CD4-positive, alpha-beta T cell treated with Interleukin-21 for 1 hour (primary cell): ENCODE measurements at regions not wholly inside any gene's neighbourhood (a gene's known extent, or its start where the extent isn't known, plus 50 kb on each side); places are given as distances from the start of the nearest gene placed in this dataset.

ENCODE experiments used
- DNase-seq: peaks from one replicate; pipeline ENCODE4 v3.0.0-alpha.2; 2020

GRCh38 chr2:200054681-200055468 is 99.5 kb downstream of the MAIP1 start:
- DNase-seq, result no peak

GRCh38 chr2:200056105-200056504 is 100.7 kb downstream of the MAIP1 start:
- no peak for DNase-seq

GRCh38 chr2:200063155-200063554 is 107.8 kb downstream of the MAIP1 start:
- DNase-seq, result no peak

DNA sequence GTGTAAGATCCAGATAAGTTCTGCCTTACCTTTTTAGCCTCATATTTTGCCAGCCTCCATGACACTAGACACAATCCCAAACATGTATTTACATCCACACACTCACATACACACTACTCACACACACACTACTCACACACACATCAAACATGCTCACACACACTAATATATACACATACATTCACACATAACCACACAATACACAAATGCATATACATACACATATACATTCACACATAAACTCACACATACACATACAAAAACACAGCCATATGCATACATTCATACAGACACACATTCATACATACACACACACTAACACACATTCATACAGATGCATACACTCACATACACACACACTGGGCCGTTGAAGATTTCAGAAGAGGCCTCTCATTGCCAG is 109.5 kb downstream of the MAIP1 start:
- DNase-seq, result no peak

DNA sequence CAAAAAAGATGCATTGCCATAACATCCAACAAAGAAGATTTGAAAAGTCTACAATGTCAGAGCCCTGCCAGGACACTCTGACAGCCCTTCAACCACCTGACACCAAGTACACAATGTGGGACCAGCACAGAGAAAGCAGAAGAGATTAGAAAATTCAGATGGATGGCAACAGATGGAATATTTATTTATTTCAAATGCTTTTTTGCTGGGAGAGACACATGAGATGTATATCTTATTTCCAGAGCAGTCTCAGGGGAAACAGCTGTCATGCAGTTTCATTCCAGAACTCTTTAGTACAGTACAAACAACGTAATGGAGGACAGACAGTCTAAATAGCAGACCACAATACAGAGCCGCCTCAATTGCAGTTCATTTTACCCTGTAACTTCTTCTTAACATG is 110.1 kb downstream of the MAIP1 start:
- DNase-seq, result no peak

GRCh38 chr2:200066417-200066816 is 111.0 kb downstream of the MAIP1 start:
- DNase-seq, result no peak

DNA sequence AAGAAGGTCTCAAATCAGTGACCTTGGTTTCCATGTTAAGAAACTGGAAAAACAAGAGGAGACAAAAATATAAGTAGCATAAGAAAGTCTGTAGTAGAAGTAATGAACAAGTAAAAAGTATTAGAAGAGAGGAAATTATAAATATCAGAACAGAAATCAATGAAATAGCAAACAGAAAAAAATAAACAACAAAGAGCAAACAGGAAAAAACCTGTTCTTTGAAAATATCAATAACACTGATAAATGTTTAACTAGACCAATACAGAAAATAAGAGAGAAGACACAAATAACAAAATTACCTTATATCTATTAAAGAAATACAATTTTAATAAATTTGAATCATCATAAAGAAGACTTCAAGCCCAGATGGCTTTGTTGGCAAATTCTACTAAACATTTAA is 113.3 kb downstream of the MAIP1 start:
- no peak for DNase-seq

- DNase-seq, result no peak
Measured at GRCh38 chr2:200077210-200077650, 121.8 kb downstream of the MAIP1 start.

DNA sequence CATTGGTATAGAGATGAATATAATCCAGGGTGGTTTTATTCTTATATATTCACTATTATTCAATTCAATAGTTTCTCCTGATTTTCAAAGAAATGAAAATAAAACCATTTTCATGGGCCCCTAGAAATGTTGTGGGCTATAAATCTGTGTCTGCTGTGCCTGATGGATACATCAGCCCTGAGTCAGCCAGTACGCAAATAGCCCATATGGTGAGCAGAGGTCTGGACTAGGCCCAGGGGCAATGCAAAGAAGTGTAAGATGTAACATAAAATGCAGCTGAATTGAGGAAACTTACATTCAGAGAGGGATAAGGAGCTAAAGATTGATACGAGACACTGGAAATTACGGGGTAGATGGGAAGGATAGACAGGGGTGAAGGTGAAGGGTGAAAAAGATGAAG is 122.5 kb downstream of the MAIP1 start:
- no peak for DNase-seq

DNA sequence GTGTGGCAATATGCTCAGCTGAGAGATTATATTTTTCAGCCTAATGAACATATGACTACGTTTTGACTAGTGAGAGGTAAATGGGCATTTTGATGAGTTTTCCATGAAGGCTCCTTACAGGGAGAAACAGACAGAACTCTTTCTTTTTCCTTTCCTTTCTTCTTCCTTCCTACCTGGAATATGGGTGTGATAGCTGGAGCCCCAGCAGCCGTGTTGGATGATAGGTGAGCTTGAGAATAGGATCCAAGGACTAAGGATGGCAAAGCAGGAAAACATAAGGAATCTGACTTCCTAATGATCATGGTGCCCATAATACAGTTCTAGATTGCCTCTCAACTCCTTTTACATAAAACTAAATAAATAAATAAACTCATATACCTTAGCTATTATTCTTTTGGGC is 124.0 kb downstream of the MAIP1 start:
- DNase-seq, result no peak

DNA sequence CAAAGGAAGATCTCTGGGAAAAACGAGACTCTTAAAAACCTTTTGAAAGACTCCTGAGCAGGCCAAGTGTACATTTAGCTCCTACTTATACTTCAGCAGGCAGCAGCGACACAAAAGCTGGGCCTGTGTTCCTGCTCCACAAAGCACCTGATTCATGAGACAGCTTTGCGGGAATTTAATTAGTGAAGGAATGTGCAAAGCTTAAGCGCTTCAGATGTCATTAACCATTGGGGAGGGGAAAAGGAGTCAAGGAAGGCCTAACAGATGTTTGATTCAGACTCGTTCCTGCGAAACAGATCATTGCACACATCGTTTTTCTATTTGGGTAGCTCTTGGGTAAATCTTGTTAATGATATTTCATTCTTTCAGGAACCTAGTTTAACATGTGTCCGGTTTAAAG is 125.9 kb downstream of the MAIP1 start:
- DNase-seq, result no peak

GRCh38 chr2:200081811-200082210 is 126.4 kb downstream of the MAIP1 start:
- DNase-seq, result no peak

DNA sequence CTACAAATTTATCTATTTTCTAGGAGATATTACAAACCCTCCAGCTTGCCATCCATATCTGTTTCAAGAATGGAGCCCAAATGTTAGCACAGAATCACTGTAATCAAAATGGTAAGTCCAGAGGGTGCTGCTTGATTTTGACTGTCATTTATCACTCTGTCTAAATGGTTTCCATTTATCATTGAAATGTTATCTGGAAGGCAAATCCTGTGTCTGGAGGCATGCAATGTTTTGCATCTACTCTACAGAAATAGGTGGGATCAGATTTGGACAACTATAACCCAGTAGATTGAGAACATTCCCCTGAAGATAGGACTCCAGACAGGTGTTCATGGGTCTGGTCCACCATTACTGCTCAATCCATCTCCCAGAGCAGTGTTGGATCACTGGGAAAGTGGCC is 128.7 kb downstream of the MAIP1 start:
- DNase-seq, result no peak

DNA sequence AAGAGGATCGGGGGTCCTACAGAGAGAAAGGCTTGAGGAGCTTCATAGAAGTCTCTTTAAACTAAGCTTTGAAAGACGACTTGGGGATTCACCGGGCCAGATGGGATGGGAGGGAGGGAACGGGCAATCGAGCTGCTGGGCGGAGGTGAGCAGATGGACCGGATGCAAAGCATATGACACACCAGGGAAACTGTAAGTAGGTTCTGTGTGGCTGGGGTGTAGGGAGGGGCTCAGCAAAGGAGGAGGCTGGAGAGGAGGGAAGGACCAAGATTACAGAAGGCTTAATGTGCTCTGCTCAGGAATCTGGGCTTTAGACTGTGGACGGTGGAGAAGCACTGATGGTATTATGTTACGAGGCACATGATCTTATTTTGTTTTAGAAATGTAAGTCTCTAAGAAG is 131.5 kb downstream of the MAIP1 start:
- DNase-seq, result no peak

DNA sequence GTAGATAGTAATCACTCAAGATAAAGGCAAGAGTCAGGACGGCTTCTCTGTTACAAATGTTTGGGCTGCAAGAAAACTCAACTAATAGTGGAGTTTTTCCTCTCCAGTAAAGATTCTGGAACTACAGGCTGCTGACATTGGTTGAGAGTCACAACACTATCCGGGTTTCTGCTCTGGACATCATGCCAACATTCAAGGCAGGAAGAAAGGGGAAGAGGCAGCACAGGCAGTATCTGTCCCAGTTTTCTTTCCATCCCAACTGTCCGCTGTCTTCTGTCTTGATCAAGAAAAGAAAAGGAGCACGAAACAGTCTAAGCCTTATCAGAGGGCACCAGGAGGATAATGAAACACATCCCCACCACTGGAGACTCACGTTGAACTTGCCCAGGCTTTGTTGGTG is 132.1 kb downstream of the MAIP1 start:
- no peak for DNase-seq

- no peak for DNase-seq
Measured at GRCh38 chr2:200089040-200089755, 133.8 kb downstream of the MAIP1 start.

GRCh38 chr2:200089756-200090109 is 134.4 kb downstream of the MAIP1 start:
- DNase-seq, result no peak

DNA sequence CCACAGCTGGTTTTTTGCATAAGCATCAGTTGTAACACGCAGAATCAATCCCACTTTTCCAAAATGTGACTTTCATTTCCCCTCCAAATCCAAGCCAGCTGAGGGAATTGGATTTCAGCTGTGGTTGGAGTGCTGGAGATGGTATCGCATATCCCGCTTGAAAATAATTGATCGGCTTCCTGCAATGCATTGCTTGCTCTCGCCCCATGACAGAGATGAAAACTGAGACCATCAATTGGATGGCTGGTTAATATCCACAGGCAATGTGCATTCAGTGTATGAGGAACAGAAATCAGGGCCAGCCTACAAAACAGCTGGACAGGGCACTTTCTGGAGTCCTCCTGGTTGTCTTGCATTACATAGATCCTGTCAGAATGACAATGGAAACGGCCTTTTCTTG is 135.3 kb downstream of the MAIP1 start:
- no peak for DNase-seq

DNA sequence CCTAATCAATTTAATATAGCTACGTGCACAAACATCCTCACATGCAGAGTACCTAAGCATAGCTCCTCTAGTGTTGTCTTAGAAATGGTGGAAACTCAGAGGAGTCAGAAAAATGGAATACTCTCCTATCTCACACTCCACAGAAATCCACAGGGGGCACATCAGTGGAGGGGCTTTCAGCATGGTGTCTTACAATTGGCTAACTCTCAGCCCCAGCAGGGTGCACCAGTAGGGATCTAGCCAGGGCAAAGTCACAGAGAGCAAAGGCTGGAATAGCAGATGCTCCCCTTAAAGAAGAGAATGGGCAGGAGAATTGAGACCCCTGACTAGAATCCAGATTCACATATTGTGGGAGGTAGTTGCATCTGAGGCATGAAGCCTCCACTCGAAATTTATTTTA is 135.7 kb downstream of the MAIP1 start:
- DNase-seq, result no peak

GRCh38 chr2:200092235-200092634 is 136.9 kb downstream of the MAIP1 start:
- no peak for DNase-seq

DNA sequence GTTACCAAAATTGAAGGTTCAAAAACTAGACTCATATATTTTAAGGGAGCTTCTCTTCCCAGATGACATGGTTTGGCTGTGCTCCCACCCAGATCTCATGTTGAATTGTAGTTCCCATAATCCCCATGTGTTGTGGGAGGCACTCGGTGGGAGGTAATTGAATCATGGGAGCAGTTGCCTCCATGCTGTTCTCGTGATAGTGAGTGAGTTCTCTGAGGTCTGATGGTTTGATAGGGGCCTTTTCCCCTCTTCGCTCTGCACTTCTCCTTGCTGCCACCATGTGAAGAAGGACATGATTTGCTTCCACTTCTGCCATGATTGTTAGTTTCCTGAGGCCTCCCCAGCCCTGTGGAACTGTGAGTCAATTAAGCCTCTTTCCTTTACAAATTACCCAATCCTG is 140.1 kb downstream of the MAIP1 start:
- no peak for DNase-seq

DNA sequence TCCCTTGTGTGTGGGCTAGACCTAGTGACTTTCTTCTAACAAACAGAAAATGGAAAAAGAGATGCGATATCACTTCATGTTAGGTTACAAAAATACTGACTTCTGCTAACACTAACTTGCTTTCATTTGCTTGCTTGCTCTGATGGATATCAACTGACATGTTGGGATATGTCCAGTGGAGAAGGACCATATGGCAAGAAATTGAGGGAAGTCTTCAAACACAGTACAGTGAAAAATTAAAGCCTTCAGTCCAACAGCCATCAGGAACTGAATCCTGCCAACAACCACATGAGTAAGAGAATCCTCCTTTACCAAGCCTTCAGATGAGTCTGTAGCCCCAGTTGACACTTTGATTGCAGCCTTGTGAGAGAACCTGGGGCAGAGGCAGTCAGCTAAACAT is 143.9 kb downstream of the MAIP1 start:
- no peak for DNase-seq

DNA sequence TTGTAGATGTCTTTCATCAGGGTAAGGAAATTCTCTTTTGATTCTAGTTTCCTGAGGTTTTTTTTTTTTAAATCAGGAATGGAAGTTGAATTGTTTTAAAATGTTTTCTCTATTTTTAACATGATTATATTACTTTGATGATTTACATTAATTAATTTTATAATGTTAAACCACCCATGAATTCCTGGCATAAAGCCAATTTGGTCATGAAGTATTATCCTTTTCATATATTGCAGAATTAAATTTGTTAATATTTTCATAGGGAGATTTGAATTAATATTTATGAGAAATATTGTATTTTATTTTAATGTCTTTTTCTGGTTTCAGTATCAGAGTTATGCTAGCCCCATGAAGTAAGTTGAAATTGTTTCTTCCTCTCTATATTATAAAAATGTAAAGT is 144.6 kb downstream of the MAIP1 start:
- DNase-seq, result no peak

- no peak for DNase-seq
Measured at GRCh38 chr2:200101922-200102321, 146.5 kb downstream of the MAIP1 start.

DNA sequence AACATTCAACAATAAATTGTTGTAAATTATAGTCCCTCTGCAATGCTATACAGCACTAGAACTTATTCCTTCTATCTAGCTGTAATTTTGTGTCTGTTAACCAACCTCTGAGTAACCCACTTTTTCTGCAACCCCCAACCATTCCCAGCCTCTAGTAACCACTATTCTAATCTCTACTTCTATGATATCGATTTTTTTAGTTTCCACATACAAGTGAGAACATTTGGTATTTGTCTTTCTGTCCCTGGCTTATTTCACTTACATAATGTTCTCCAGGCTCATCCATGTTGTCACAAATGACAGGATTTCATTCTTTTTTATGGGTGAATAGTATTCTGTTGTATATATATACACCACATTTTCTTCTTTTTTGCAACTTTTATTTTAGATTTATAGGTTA is 147.6 kb downstream of the MAIP1 start:
- DNase-seq, result no peak
